ENCODE measurements at regions not wholly inside any gene's neighbourhood (a gene's known extent, or its start where the extent isn't known, plus 50 kb on each side); places are given as distances from the start of the nearest gene placed in this dataset.

- Mint-ChIP-seq H3K27me3 (ENCODE audit: low read depth in 3 of 3) (no peaks in the 10 kb centered on the region), H3K4me3 (no peak overlapping the region), H3K4me1 (no peaks in the 10 kb centered on the region), H3K27ac (no peak overlapping the region), H3K9me3 (peaks cover 0 to 16% (median 6%) of the 10 kb centered on the region in 7 donors), H3K36me3 (no peaks in the 10 kb centered on the region)
- Histone ChIP-seq H3K9me3 (replicated peaks in 1 of 2; ENCODE audit: control insufficient read depth in 1 of 2, insufficient read depth in 1 of 2, low read length in 2 of 2) (peaks cover 13 to 24% of the 10 kb centered on the region in 2 donors), H4K20me1 (ENCODE audit: insufficient read depth, low read length) (no peaks in the 10 kb centered on the region), H3K79me2 (ENCODE audit: insufficient read depth, low read length) (no peaks in the 10 kb centered on the region), H3K4me1 (ENCODE audit: control insufficient read depth in 1 of 2, insufficient read depth in 2 of 2, low read length in 2 of 2) (no peaks in the 10 kb centered on the region), H2AFZ (ENCODE audit: insufficient read depth, low read depth, low read length, poor library complexity, severe bottlenecking) (no peak overlapping the region), H3K27ac (ENCODE audit: low read depth in 1 of 2, low read length in 2 of 2) (no peak overlapping the region), H3K4me2 (replicated peaks; ENCODE audit: extremely low read depth, low read length, poor library complexity, severe bottlenecking) (no peak overlapping the region), H3K4me3 (replicated peaks in 1 of 3; ENCODE audit: low read depth in 2 of 3, low read length in 3 of 3) (no peak overlapping the region), H3K36me3 (replicated peaks in 1 of 2; ENCODE audit: control insufficient read depth in 1 of 2, insufficient read depth in 2 of 2, low read length in 2 of 2) (no peaks in the 10 kb centered on the region), H3K27me3 (ENCODE audit: control insufficient read depth in 2 of 2, insufficient read depth in 2 of 2, low read length in 2 of 2) (no peaks in the 10 kb centered on the region), H3K9ac (ENCODE audit: insufficient read depth, low read length, poor library complexity, severe bottlenecking) (no peak overlapping the region)
- DNase-seq = no peak
- TF ChIP-seq CTCF (IDR thresholded peaks at IDR 0.05) = no peak
- intact Hi-C loops (cut with micrococcal nuclease) = no loop called here
- WGBS (ENCODE audit: insufficient coverage) = no CpG with 5 or more reads among the region's 3 CpGs
Observed at GRCh38 chr13:86052141-86052540, 252.9 kb upstream of the SLITRK6 start.

GRCh38 chr13:86051134-86052103 is 252.2 kb upstream of the SLITRK6 start:
- H3K36me3 Mint-ChIP-seq = no peaks in the 10 kb centered on the region
- H3K27me3 Mint-ChIP-seq (ENCODE audit: low read depth in 3 of 3) = no peaks in the 10 kb centered on the region
- H3K4me3 Mint-ChIP-seq = no peak overlapping the region
- no peak overlapping the region for H3K9ac ChIP-seq (ENCODE audit: insufficient read depth, low read length, poor library complexity, severe bottlenecking)
- H4K20me1 ChIP-seq (ENCODE audit: insufficient read depth, low read length) = no peaks in the 10 kb centered on the region
- H3K9me3 ChIP-seq (replicated peaks in 1 of 2; ENCODE audit: control insufficient read depth in 1 of 2, insufficient read depth in 1 of 2, low read length in 2 of 2) = peaks cover 13 to 24% of the 10 kb centered on the region in 2 donors
- H3K27ac ChIP-seq (ENCODE audit: low read depth in 1 of 2, low read length in 2 of 2) = no peak overlapping the region
- H2AFZ ChIP-seq (ENCODE audit: insufficient read depth, low read depth, low read length, poor library complexity, severe bottlenecking) = no peak overlapping the region
- no peak for TF ChIP-seq CTCF (IDR thresholded peaks at IDR 0.05)
- H3K4me2 ChIP-seq (replicated peaks; ENCODE audit: extremely low read depth, low read length, poor library complexity, severe bottlenecking) = no peak overlapping the region
- DNase-seq = no peak
- H3K4me3 ChIP-seq (replicated peaks in 1 of 3; ENCODE audit: low read depth in 2 of 3, low read length in 3 of 3) = no peak overlapping the region
- WGBS (ENCODE audit: insufficient coverage) = 92% methylated on average over 4 of the region's 5 CpGs
- H3K27ac Mint-ChIP-seq = peak overlapping the region in 1 of 7 donors; percentile 42
- no peaks in the 10 kb centered on the region for H3K79me2 ChIP-seq (ENCODE audit: insufficient read depth, low read length)
- peaks cover 0 to 16% (median 6%) of the 10 kb centered on the region in 7 donors for H3K9me3 Mint-ChIP-seq
- intact Hi-C loops (cut with micrococcal nuclease) = no loop called here
- no peaks in the 10 kb centered on the region for H3K4me1 Mint-ChIP-seq
- no peaks in the 10 kb centered on the region for H3K27me3 ChIP-seq (ENCODE audit: control insufficient read depth in 2 of 2, insufficient read depth in 2 of 2, low read length in 2 of 2)
- no peaks in the 10 kb centered on the region for H3K4me1 ChIP-seq (ENCODE audit: control insufficient read depth in 1 of 2, insufficient read depth in 2 of 2, low read length in 2 of 2)
- no peaks in the 10 kb centered on the region for H3K36me3 ChIP-seq (replicated peaks in 1 of 2; ENCODE audit: control insufficient read depth in 1 of 2, insufficient read depth in 2 of 2, low read length in 2 of 2)

Measured in CD14-positive monocyte (primary cell).